ENCODE measurements at regions not wholly inside any gene's neighbourhood (a gene's known extent, or its start where the extent isn't known, plus 50 kb on each side); places are given as distances from the start of the nearest gene placed in this dataset.

GRCh38 chr7:26993816-26994810 is 101.7 kb downstream of the HOXA1 start:
- 60 to 70% (median 61%) methylated on average over 3 of the region's 3 CpGs for whole genome bisulfite sequencing, 3 donors
- peaks cover 0 to 12% of the 10 kb centered on the region in 2 donors for H3K9me3 ChIP-seq (ENCODE audit: control insufficient read depth in 2 of 2, insufficient read depth in 1 of 2, low read depth in 1 of 2, low read length in 1 of 2)
- FAIRE-seq = no peak

GRCh38 chr7:26992670-26993069 is 103.1 kb downstream of the HOXA1 start:
- H3K36me3 ChIP-seq (ENCODE audit: control insufficient read depth in 3 of 3, insufficient read depth in 2 of 3, low read depth in 1 of 3, low read length in 3 of 3) = no peaks in the 10 kb centered on the region
- no peak overlapping the region for H3K27ac ChIP-seq (ENCODE audit: low read depth in 1 of 3, low read length in 2 of 3)
- no peak for FAIRE-seq
- H3K4me1 ChIP-seq (ENCODE audit: control insufficient read depth in 3 of 3, insufficient read depth in 2 of 3, low read depth in 1 of 3, low read length in 2 of 3) = no peaks in the 10 kb centered on the region
- 75 to 88% (median 79%) methylated on average over 7 of the region's 7 CpGs for WGBS, 3 donors
- DNase-seq = no peak
- H3K4me3 ChIP-seq (ENCODE audit: low read depth in 1 of 3, low read length in 3 of 3) = no peak overlapping the region
- H3K27me3 ChIP-seq (ENCODE audit: control insufficient read depth in 3 of 3, insufficient read depth in 3 of 3, low read length in 3 of 3) = peaks cover 0 to 2% (median 0%) of the 10 kb centered on the region in 3 donors
- peaks cover 0 to 4% of the 10 kb centered on the region in 2 donors for H3K9me3 ChIP-seq (ENCODE audit: control insufficient read depth in 2 of 2, insufficient read depth in 1 of 2, low read depth in 1 of 2, low read length in 1 of 2)

More at GRCh38 chr7:26993816-26994810, 101.7 kb downstream of the HOXA1 start:
- Histone ChIP-seq H3K4me1 (ENCODE audit: control insufficient read depth in 3 of 3, insufficient read depth in 2 of 3, low read depth in 1 of 3, low read length in 2 of 3) (no peaks in the 10 kb centered on the region), H3K27ac (ENCODE audit: low read depth in 1 of 3, low read length in 2 of 3) (no peak overlapping the region), H3K27me3 (ENCODE audit: control insufficient read depth in 3 of 3, insufficient read depth in 3 of 3, low read length in 3 of 3) (peaks cover 0 to 2% (median 0%) of the 10 kb centered on the region in 3 donors), H3K36me3 (ENCODE audit: control insufficient read depth in 3 of 3, insufficient read depth in 2 of 3, low read depth in 1 of 3, low read length in 3 of 3) (no peaks in the 10 kb centered on the region), H3K4me3 (ENCODE audit: low read depth in 1 of 3, low read length in 3 of 3) (no peak overlapping the region)
- no peak for DNase-seq

DNA sequence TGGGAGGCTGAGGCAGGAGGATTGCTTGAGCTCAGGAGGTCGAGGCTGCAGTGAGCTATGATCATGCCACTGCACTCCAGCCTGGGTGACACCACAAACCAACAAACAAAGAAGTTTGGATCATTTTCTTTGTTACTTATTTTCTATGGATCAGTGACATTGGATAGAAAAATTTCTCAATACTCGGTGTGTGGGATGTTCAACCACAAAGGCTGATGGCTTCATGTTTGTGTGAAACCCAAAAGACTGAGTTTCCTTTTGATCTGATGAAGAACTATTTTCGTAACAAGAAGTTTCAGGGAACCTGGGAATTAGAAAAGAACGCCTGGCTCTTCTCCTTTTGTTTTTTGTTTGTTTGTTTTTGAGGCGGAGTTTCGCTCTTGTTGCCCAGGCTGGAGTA is 104.0 kb downstream of the HOXA1 start:
- Histone ChIP-seq H3K27ac (ENCODE audit: low read depth in 1 of 3, low read length in 2 of 3) (no peak overlapping the region), H3K4me1 (ENCODE audit: control insufficient read depth in 3 of 3, insufficient read depth in 2 of 3, low read depth in 1 of 3, low read length in 2 of 3) (no peaks in the 10 kb centered on the region), H3K4me3 (ENCODE audit: low read depth in 1 of 3, low read length in 3 of 3) (no peak overlapping the region), H3K27me3 (ENCODE audit: control insufficient read depth in 3 of 3, insufficient read depth in 3 of 3, low read length in 3 of 3) (peaks cover 0 to 2% (median 0%) of the 10 kb centered on the region in 3 donors), H3K36me3 (ENCODE audit: control insufficient read depth in 3 of 3, insufficient read depth in 2 of 3, low read depth in 1 of 3, low read length in 3 of 3) (no peaks in the 10 kb centered on the region), H3K9me3 (ENCODE audit: control insufficient read depth in 2 of 2, insufficient read depth in 1 of 2, low read depth in 1 of 2, low read length in 1 of 2) (no peaks in the 10 kb centered on the region)
- FAIRE-seq (no peak), DNase-seq (no peak)
- 78 to 90% (median 81%) methylated on average over 6 of the region's 6 CpGs for WGBS, 3 donors

- Histone ChIP-seq H3K27me3 (ENCODE audit: control insufficient read depth in 3 of 3, insufficient read depth in 3 of 3, low read length in 3 of 3) (peaks cover 0 to 2% (median 0%) of the 10 kb centered on the region in 3 donors), H3K4me1 (ENCODE audit: control insufficient read depth in 3 of 3, insufficient read depth in 2 of 3, low read depth in 1 of 3, low read length in 2 of 3) (no peaks in the 10 kb centered on the region), H3K9me3 (ENCODE audit: control insufficient read depth in 2 of 2, insufficient read depth in 1 of 2, low read depth in 1 of 2, low read length in 1 of 2) (no peaks in the 10 kb centered on the region), H3K4me3 (ENCODE audit: low read depth in 1 of 3, low read length in 3 of 3) (no peak overlapping the region), H3K27ac (ENCODE audit: low read depth in 1 of 3, low read length in 2 of 3) (no peak overlapping the region), H3K36me3 (ENCODE audit: control insufficient read depth in 3 of 3, insufficient read depth in 2 of 3, low read depth in 1 of 3, low read length in 3 of 3) (no peaks in the 10 kb centered on the region)
- DNase-seq = no peak
- WGBS, 3 donors = 47 to 68% (median 65%) methylated on average over 3 of the region's 3 CpGs
- no peak for FAIRE-seq
These were observed 105.7 kb downstream of the HOXA1 start for GRCh38 chr7:26989897-26990670.

- FAIRE-seq = no peak
- Histone ChIP-seq H3K4me1 (ENCODE audit: control insufficient read depth in 3 of 3, insufficient read depth in 2 of 3, low read depth in 1 of 3, low read length in 2 of 3) (no peaks in the 10 kb centered on the region), H3K9me3 (ENCODE audit: control insufficient read depth in 2 of 2, insufficient read depth in 1 of 2, low read depth in 1 of 2, low read length in 1 of 2) (no peaks in the 10 kb centered on the region), H3K27ac (ENCODE audit: low read depth in 1 of 3, low read length in 2 of 3) (no peak overlapping the region), H3K4me3 (ENCODE audit: low read depth in 1 of 3, low read length in 3 of 3) (no peak overlapping the region), H3K36me3 (ENCODE audit: control insufficient read depth in 3 of 3, insufficient read depth in 2 of 3, low read depth in 1 of 3, low read length in 3 of 3) (no peaks in the 10 kb centered on the region), H3K27me3 (ENCODE audit: control insufficient read depth in 3 of 3, insufficient read depth in 3 of 3, low read length in 3 of 3) (peaks cover 0 to 2% (median 2%) of the 10 kb centered on the region in 3 donors)
- 77 to 86% (median 84%) methylated on average over 9 of the region's 9 CpGs for WGBS, 3 donors
- no peak for DNase-seq
These were observed 106.9 kb downstream of the HOXA1 start for GRCh38 chr7:26988836-26989374.

GRCh38 chr7:26987338-26987737 is 108.5 kb downstream of the HOXA1 start:
- FAIRE-seq (no peak), DNase-seq (no peak)
- Histone ChIP-seq H3K27me3 (ENCODE audit: control insufficient read depth in 3 of 3, insufficient read depth in 3 of 3, low read length in 3 of 3) (peaks cover 0 to 2% (median 0%) of the 10 kb centered on the region in 3 donors), H3K4me3 (ENCODE audit: low read depth in 1 of 3, low read length in 3 of 3) (no peak overlapping the region), H3K4me1 (ENCODE audit: control insufficient read depth in 3 of 3, insufficient read depth in 2 of 3, low read depth in 1 of 3, low read length in 2 of 3) (no peaks in the 10 kb centered on the region), H3K9me3 (ENCODE audit: control insufficient read depth in 2 of 2, insufficient read depth in 1 of 2, low read depth in 1 of 2, low read length in 1 of 2) (no peaks in the 10 kb centered on the region), H3K27ac (ENCODE audit: low read depth in 1 of 3, low read length in 2 of 3) (no peak overlapping the region), H3K36me3 (ENCODE audit: control insufficient read depth in 3 of 3, insufficient read depth in 2 of 3, low read depth in 1 of 3, low read length in 3 of 3) (no peaks in the 10 kb centered on the region)
- 24 to 59% (median 36%) methylated on average over 3 of the region's 3 CpGs for WGBS, 3 donors

GRCh38 chr7:26978146-26978545 is 113.8 kb upstream of the SKAP2 start:
- Histone ChIP-seq H3K4me1 (ENCODE audit: control insufficient read depth in 3 of 3, insufficient read depth in 2 of 3, low read depth in 1 of 3, low read length in 2 of 3) (no peaks in the 10 kb centered on the region), H3K9me3 (ENCODE audit: control insufficient read depth in 2 of 2, insufficient read depth in 1 of 2, low read depth in 1 of 2, low read length in 1 of 2) (peaks cover 2 to 9% of the 10 kb centered on the region in 2 donors), H3K4me3 (ENCODE audit: low read depth in 1 of 3, low read length in 3 of 3) (no peak overlapping the region), H3K27ac (ENCODE audit: low read depth in 1 of 3, low read length in 2 of 3) (no peak overlapping the region), H3K36me3 (ENCODE audit: control insufficient read depth in 3 of 3, insufficient read depth in 2 of 3, low read depth in 1 of 3, low read length in 3 of 3) (no peaks in the 10 kb centered on the region), H3K27me3 (ENCODE audit: control insufficient read depth in 3 of 3, insufficient read depth in 3 of 3, low read length in 3 of 3) (no peaks in the 10 kb centered on the region)
- no peak for FAIRE-seq
- DNase-seq = no peak
- WGBS, 3 donors = 67 to 78% (median 74%) methylated on average over 2 of the region's 2 CpGs

GRCh38 chr7:26976840-26977239 is 112.5 kb upstream of the SKAP2 start:
- H3K4me1 ChIP-seq (ENCODE audit: control insufficient read depth in 3 of 3, insufficient read depth in 2 of 3, low read depth in 1 of 3, low read length in 2 of 3) = no peaks in the 10 kb centered on the region
- H3K4me3 ChIP-seq (ENCODE audit: low read depth in 1 of 3, low read length in 3 of 3) = no peak overlapping the region
- H3K36me3 ChIP-seq (ENCODE audit: control insufficient read depth in 3 of 3, insufficient read depth in 2 of 3, low read depth in 1 of 3, low read length in 3 of 3) = no peaks in the 10 kb centered on the region
- FAIRE-seq (no peak), DNase-seq (no peak)
- peaks cover 2 to 9% of the 10 kb centered on the region in 2 donors for H3K9me3 ChIP-seq (ENCODE audit: control insufficient read depth in 2 of 2, insufficient read depth in 1 of 2, low read depth in 1 of 2, low read length in 1 of 2)
- H3K27ac ChIP-seq (ENCODE audit: low read depth in 1 of 3, low read length in 2 of 3) = no peak overlapping the region
- H3K27me3 ChIP-seq (ENCODE audit: control insufficient read depth in 3 of 3, insufficient read depth in 3 of 3, low read length in 3 of 3) = no peaks in the 10 kb centered on the region
